Ishikawa (cell line): ENCODE measurements at regions not wholly inside any gene's neighbourhood (a gene's known extent, or its start where the extent isn't known, plus 50 kb on each side); places are given as distances from the start of the nearest gene placed in this dataset.

Source experiments
- CEBPB ChIP-seq: IDR thresholded peaks from 2 replicates; pipeline ENCODE4 v1.6.1; 2012
- CREB1 ChIP-seq: IDR thresholded peaks from 2 replicates; pipeline ENCODE4 v1.6.1; 2012; ENCODE audit warnings: low read depth
- EGR1 ChIP-seq: IDR thresholded peaks from 2 replicates; pipeline ENCODE4 v1.6.1; 2012
- EP300 ChIP-seq: IDR thresholded peaks from 2 replicates; pipeline ENCODE4 v1.6.1; 2012; ENCODE audit warnings: borderline replicate concordance
- FOXM1 ChIP-seq: IDR thresholded peaks from 2 replicates; pipeline ENCODE4 v1.6.1; 2012; ENCODE audit warnings: low read depth, borderline replicate concordance
- MAX ChIP-seq: IDR thresholded peaks from 2 replicates; pipeline ENCODE4 v1.6.1; 2012
- NFIC ChIP-seq: IDR thresholded peaks from 2 replicates; pipeline ENCODE4 v1.6.1; 2012
- RAD21 ChIP-seq: IDR thresholded peaks from 2 replicates; pipeline ENCODE4 v1.6.1; 2012; ENCODE audit warnings: low read depth
- REST ChIP-seq: IDR thresholded peaks from 2 replicates; pipeline ENCODE4 v1.6.1; 2012; ENCODE audit warnings: low read depth, mild to moderate bottlenecking
- TAF1 ChIP-seq: IDR thresholded peaks from 2 replicates; pipeline ENCODE4 v1.6.1; 2012; ENCODE audit warnings: low read depth, mild to moderate bottlenecking
- TCF12 ChIP-seq: IDR thresholded peaks from 2 replicates; pipeline ENCODE4 v1.6.1; 2012; ENCODE audit warnings: low read depth
- TEAD4 ChIP-seq: IDR thresholded peaks from 2 replicates; pipeline ENCODE4 v1.6.1; 2012
- USF1 ChIP-seq: IDR thresholded peaks from 2 replicates; pipeline ENCODE4 v1.6.1; 2012
- YY1 ChIP-seq: IDR thresholded peaks from 2 replicates; pipeline ENCODE4 v1.6.1; 2012; ENCODE audit warnings: low read depth
- ZBTB7A ChIP-seq: IDR thresholded peaks from 2 replicates; pipeline ENCODE4 v1.6.1; 2012; ENCODE audit warnings: low read depth

DNA sequence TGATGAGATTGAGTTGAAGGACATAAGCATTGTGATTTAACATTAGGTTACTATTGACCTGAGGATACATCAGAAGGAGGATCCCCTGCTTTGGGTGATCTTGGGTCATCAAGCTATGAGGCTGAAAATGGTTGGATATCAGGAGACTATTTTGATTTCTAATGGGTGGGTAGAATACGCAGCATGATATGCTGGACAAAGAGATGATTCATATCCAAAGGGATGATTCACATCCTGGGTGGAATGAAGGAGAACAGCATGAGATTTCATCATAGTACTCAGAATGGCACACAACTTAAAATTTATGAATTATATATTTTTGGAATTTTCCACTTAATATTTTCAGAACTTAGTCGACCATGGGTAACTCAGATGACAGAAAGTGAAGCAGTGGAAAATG, 1759.5 kb upstream of the C9orf72 start:
- no peak for TF ChIP-seq EGR1
- no peak for TF ChIP-seq TCF12
- no peak for TF ChIP-seq USF1
- TF ChIP-seq REST, result no peak
- no peak for TF ChIP-seq MAX
- no peak for TF ChIP-seq TAF1
- TF ChIP-seq CEBPB, result no peak
- no peak for TF ChIP-seq RAD21
- no peak for TF ChIP-seq FOXM1
- TF ChIP-seq CREB1, result no peak
- TF ChIP-seq TEAD4, result no peak
- no peak for TF ChIP-seq YY1
- TF ChIP-seq NFIC, result no peak
- no peak for TF ChIP-seq ZBTB7A

DNA sequence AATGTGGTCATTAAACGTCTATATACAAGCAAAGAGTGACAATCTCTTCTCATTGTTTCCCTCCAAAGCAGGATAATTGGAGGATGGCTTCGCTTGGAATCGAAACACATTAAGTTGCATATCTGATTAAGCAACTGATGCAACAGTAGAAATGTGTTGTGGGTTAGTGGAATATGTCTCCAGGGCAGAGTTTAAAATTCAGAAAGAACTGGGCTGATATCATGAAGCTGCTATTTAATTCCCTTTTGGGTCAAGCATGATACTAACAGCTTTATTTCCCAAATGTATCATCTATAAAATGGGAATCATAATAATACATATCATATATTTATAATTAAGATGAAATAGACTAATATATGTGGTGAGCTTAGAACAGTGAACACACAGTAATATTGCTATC, 1763.0 kb upstream of the C9orf72 start:
- TF ChIP-seq ZBTB7A (no peak), USF1 (no peak), RAD21 (no peak), TAF1 (no peak), REST (no peak), EGR1 (no peak), TEAD4 (no peak), CEBPB (no peak), EP300 (no peak), CREB1 (no peak), FOXM1 (no peak), TCF12 (no peak), NFIC (no peak), YY1 (no peak), MAX (no peak)

- TF ChIP-seq REST, result no peak
- no peak for TF ChIP-seq TAF1
- TF ChIP-seq MAX, result no peak
- TF ChIP-seq YY1, result no peak
- TF ChIP-seq ZBTB7A, result no peak
- TF ChIP-seq USF1, result no peak
- TF ChIP-seq RAD21, result no peak
- TF ChIP-seq CREB1, result no peak
- TF ChIP-seq EP300, result no peak
- no peak for TF ChIP-seq NFIC
- no peak for TF ChIP-seq FOXM1
- no peak for TF ChIP-seq TEAD4
Observed at GRCh38 chr9:29339387-29339786, 1766.1 kb upstream of the C9orf72 start.

DNA sequence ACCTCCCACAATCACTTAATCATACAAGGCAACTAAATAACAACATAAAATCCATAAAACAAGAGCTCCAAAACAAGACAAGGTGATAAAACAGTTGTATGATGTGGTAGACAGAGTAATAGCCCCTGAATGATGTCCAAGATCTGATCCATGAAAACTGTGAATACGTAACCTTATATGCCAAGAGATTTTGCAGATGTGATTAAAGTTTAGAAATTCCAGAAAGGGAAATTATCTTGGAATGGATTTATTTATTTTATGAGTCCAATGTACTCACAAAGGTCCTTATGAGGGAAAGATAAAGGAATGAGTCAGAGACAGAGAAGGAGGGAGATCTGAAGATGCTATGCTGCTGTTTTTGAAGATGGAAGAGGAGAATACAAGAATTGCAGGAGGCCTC, 1775.7 kb upstream of the C9orf72 start:
- TF ChIP-seq EGR1, result no peak
- TF ChIP-seq ZBTB7A, result no peak
- no peak for TF ChIP-seq MAX
- no peak for TF ChIP-seq CEBPB
- no peak for TF ChIP-seq FOXM1
- no peak for TF ChIP-seq EP300
- no peak for TF ChIP-seq USF1
- TF ChIP-seq YY1, result no peak
- no peak for TF ChIP-seq NFIC
- no peak for TF ChIP-seq TEAD4
- TF ChIP-seq TCF12, result no peak
- TF ChIP-seq TAF1, result no peak
